ENCODE measurements at regions not wholly inside any gene's neighbourhood (a gene's known extent, or its start where the extent isn't known, plus 50 kb on each side); places are given as distances from the start of the nearest gene placed in this dataset.
A peak's percentile ranks its signal among the peaks of the same experiment; 100 is the strongest.
"Not testable (repeated sequence)": the region's sequence is repeated elsewhere in the genome, so short reads cannot be mapped to it uniquely, and the experiment has no call there.

GRCh38 chr10:64798297-64798696 is 1277.1 kb downstream of the REEP3 start:
- no peaks in the 10 kb centered on the region for H3K4me1 Mint-ChIP-seq (ENCODE audit: insufficient read depth, unreplicated experiment)
- DNase-seq (ENCODE audit: unreplicated experiment) = no peak
- H3K27me3 Mint-ChIP-seq (ENCODE audit: insufficient read depth, unreplicated experiment) = no peaks in the 10 kb centered on the region
- no TSS peak for BruUV-seq (replicated peaks)
- intact Hi-C loops (cut with micrococcal nuclease) = no loop called here
- ChIA-PET CTCF (interaction anchor here (0.9 kb wide), 1 partner anchor 123 kb away, joined by 4 read pairs; no protein-coding TSS in a partner anchor), POLR2A (no interaction called here)
- no peaks in the 10 kb centered on the region for H3K9me3 Mint-ChIP-seq (ENCODE audit: unreplicated experiment)
- no peak for TF ChIP-seq CTCF (IDR thresholded peaks at IDR 0.05; ENCODE audit: unreplicated experiment)
- no peak overlapping the region for H3K4me3 Mint-ChIP-seq (ENCODE audit: unreplicated experiment)
- H3K27ac Mint-ChIP-seq (ENCODE audit: low read depth, unreplicated experiment) = no peak overlapping the region
- H3K36me3 Mint-ChIP-seq (ENCODE audit: insufficient read depth, unreplicated experiment) = no peaks in the 10 kb centered on the region

- CTCF ChIA-PET; H3K27ac Mint-ChIP-seq (ENCODE audit: low read depth, unreplicated experiment); H3K36me3 Mint-ChIP-seq (ENCODE audit: insufficient read depth, unreplicated experiment); intact Hi-C loops (cut with micrococcal nuclease); POLR2A ChIA-PET; H3K4me3 Mint-ChIP-seq (ENCODE audit: unreplicated experiment); H3K4me1 Mint-ChIP-seq (ENCODE audit: insufficient read depth, unreplicated experiment); DNase-seq (ENCODE audit: unreplicated experiment); H3K9me3 Mint-ChIP-seq (ENCODE audit: unreplicated experiment); BruUV-seq (replicated peaks); H3K27me3 Mint-ChIP-seq (ENCODE audit: insufficient read depth, unreplicated experiment): not testable (repeated sequence)
These were observed 1287.0 kb downstream of the REEP3 start for GRCh38 chr10:64808233-64808632.

- intact Hi-C loops (cut with micrococcal nuclease); H3K36me3 Mint-ChIP-seq (ENCODE audit: insufficient read depth, unreplicated experiment); BruUV-seq (replicated peaks); H3K27ac Mint-ChIP-seq (ENCODE audit: low read depth, unreplicated experiment); H3K27me3 Mint-ChIP-seq (ENCODE audit: insufficient read depth, unreplicated experiment); POLR2A ChIA-PET; H3K4me1 Mint-ChIP-seq (ENCODE audit: insufficient read depth, unreplicated experiment); H3K4me3 Mint-ChIP-seq (ENCODE audit: unreplicated experiment); H3K9me3 Mint-ChIP-seq (ENCODE audit: unreplicated experiment): not testable (repeated sequence)
- DNase-seq (ENCODE audit: unreplicated experiment) = peak; percentile 22
- CTCF ChIA-PET = interaction anchor here (0.6 kb wide), 2 partner anchors 35 to 50 kb away, joined by 3 read pairs; no protein-coding TSS in a partner anchor
These were observed 1288.8 kb downstream of the REEP3 start for GRCh38 chr10:64810046-64810445.

- Mint-ChIP-seq H3K4me3 (ENCODE audit: unreplicated experiment) (no peak overlapping the region), H3K4me1 (ENCODE audit: insufficient read depth, unreplicated experiment) (no peaks in the 10 kb centered on the region), H3K36me3 (ENCODE audit: insufficient read depth, unreplicated experiment) (no peaks in the 10 kb centered on the region), H3K27me3 (ENCODE audit: insufficient read depth, unreplicated experiment) (no peaks in the 10 kb centered on the region), H3K27ac (ENCODE audit: low read depth, unreplicated experiment) (no peak overlapping the region), H3K9me3 (ENCODE audit: unreplicated experiment) (no peaks in the 10 kb centered on the region)
- intact Hi-C loops (cut with micrococcal nuclease) = no loop called here
- CTCF ChIA-PET = interaction anchor here (0.6 kb wide), 1 partner anchor 947 kb away, joined by 3 read pairs; no protein-coding TSS in a partner anchor
- TF ChIP-seq CTCF (IDR thresholded peaks at IDR 0.05; ENCODE audit: unreplicated experiment) = no peak
- POLR2A ChIA-PET = interaction anchor here (0.9 kb wide), 1 partner anchor 69 kb away, joined by 3 read pairs; no protein-coding TSS in a partner anchor
- no TSS peak for BruUV-seq (replicated peaks)
- DNase-seq (ENCODE audit: unreplicated experiment) = no peak
These were observed 1292.2 kb downstream of the REEP3 start for GRCh38 chr10:64813391-64813790.

GRCh38 chr10:64814201-64814600 is 1293.0 kb downstream of the REEP3 start:
- H3K4me1 Mint-ChIP-seq (ENCODE audit: insufficient read depth, unreplicated experiment) = no peaks in the 10 kb centered on the region
- H3K27me3 Mint-ChIP-seq (ENCODE audit: insufficient read depth, unreplicated experiment) = no peaks in the 10 kb centered on the region
- H3K9me3 Mint-ChIP-seq (ENCODE audit: unreplicated experiment) = no peaks in the 10 kb centered on the region
- intact Hi-C loops (cut with micrococcal nuclease) = no loop called here
- no TSS peak for BruUV-seq (replicated peaks)
- H3K36me3 Mint-ChIP-seq (ENCODE audit: insufficient read depth, unreplicated experiment) = no peaks in the 10 kb centered on the region
- ChIA-PET CTCF (interaction anchor here (0.7 kb wide), 1 partner anchor 17 kb away, joined by 4 read pairs; no protein-coding TSS in a partner anchor), POLR2A (no interaction called here)
- no peak for DNase-seq (ENCODE audit: unreplicated experiment)
- no peak for TF ChIP-seq CTCF (IDR thresholded peaks at IDR 0.05; ENCODE audit: unreplicated experiment)
- no peak overlapping the region for H3K27ac Mint-ChIP-seq (ENCODE audit: low read depth, unreplicated experiment)
- H3K4me3 Mint-ChIP-seq (ENCODE audit: unreplicated experiment) = no peak overlapping the region

Measured in MCF 10A (cell line).